ENCODE measurements at regions not wholly inside any gene's neighbourhood (a gene's known extent, or its start where the extent isn't known, plus 50 kb on each side); places are given as distances from the start of the nearest gene placed in this dataset.

DNA sequence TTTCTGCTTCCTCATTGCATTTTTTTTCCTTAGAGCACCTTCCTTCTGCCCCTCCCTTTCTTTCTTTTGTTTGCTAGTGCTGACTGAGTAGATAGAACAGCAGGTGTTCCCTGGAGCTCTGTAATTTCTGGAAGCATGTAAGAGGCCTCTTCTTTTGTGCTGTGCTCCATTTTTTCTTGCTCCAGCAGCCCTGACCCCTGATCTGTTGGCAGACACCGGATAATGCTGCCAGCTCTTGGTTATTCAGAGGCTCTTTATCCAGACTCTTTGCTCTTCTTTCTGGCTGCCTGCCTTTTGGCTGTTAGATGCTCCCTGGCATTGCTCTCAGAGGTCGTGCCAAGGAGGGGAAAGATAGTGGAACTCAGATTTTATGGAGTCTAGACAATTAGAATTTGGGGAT, 104.4 kb upstream of the RBMS3 start:
- TF ChIP-seq, protein P1, sequence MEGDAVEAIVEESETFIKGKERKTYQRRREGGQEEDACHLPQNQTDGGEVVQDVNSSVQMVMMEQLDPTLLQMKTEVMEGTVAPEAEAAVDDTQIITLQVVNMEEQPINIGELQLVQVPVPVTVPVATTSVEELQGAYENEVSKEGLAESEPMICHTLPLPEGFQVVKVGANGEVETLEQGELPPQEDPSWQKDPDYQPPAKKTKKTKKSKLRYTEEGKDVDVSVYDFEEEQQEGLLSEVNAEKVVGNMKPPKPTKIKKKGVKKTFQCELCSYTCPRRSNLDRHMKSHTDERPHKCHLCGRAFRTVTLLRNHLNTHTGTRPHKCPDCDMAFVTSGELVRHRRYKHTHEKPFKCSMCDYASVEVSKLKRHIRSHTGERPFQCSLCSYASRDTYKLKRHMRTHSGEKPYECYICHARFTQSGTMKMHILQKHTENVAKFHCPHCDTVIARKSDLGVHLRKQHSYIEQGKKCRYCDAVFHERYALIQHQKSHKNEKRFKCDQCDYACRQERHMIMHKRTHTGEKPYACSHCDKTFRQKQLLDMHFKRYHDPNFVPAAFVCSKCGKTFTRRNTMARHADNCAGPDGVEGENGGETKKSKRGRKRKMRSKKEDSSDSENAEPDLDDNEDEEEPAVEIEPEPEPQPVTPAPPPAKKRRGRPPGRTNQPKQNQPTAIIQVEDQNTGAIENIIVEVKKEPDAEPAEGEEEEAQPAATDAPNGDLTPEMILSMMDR (IDR thresholded peaks at IDR 0.05; ENCODE audit: low read length), result no peak
- no peak for TF ChIP-seq EZH2 (IDR thresholded peaks at IDR 0.05; ENCODE audit: borderline replicate concordance, low read length)
